H1 (cell line): ENCODE measurements at regions not wholly inside any gene's neighbourhood (a gene's known extent, or its start where the extent isn't known, plus 50 kb on each side); places are given as distances from the start of the nearest gene placed in this dataset.

Experiments used
- POLR2A ChIP-seq, 2 experiments: IDR thresholded peaks; 1 replicate in 1 of 2; 2 replicates in 1 of 2; pipeline ENCODE4 v1.6.1; 2011; ENCODE audit warnings: low read depth in 2 of 2, low read length in 2 of 2, mild to moderate bottlenecking in 2 of 2; ENCODE audit errors: control extremely low read depth in 1 of 2
- YY1 ChIP-seq: IDR thresholded peaks from 2 replicates; pipeline ENCODE4 v1.6.1; 2011; ENCODE audit warnings: low read depth, mild to moderate bottlenecking, low read length

GRCh38 chr7:131686833-131687232 is 130.4 kb upstream of the PODXL start:
- TF ChIP-seq POLR2A (IDR thresholded peaks at IDR 0.05; ENCODE audit: control extremely low read depth in 1 of 2, low read depth in 2 of 2, low read length in 2 of 2) (no peak), YY1 (no peak)
